DMS 273 (cell line): ENCODE measurements at regions not wholly inside any gene's neighbourhood (a gene's known extent, or its start where the extent isn't known, plus 50 kb on each side); places are given as distances from the start of the nearest gene placed in this dataset.
A peak's percentile ranks its signal among the peaks of the same experiment; 100 is the strongest.

Experiments
- DNase-seq: peaks from one replicate; lab custom pipeline; 2025; ENCODE audit not compliant: unreplicated experiment; lab: John Stamatoyannopoulos, UW

DNA sequence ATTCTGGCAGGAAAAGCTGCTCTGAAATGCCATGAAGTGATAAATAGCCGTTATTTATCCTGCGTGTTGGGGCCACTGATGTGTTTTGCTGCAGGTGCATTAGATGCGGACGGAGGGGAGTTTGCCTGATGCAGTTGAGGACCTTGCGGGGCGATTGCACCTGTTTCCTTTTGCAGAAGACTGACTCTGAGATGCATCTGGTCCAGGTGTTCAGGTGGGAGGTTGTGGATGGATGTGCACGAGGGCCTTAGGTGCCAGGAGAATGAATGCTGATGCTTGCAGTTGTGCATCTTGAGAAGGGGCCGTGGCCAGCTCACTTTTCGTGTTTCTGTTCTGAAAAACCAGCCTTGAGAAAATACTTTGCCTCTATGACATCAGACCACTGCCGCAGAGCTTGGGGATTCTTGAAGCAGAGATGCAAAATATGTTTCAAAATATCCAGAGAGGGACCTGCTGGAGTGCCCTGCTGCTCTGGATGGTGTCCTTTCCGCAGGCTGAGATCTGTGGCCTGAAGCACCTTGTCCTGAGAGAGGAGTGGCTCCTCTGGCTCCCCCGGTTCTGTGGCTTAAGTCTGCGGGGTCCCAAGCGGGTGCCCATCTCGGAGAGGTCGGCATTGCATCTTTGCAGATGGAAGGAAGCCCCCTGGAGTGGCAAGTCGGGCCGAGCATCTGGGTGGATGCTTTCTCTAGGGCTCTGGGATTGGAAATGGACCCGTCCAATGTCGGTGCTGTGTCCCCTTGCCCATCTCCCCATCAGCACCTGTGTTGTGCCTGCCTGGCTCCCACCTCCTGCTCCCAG lies 1031.1 kb downstream of the TBC1D22A start:
- no peak for DNase-seq

DNA sequence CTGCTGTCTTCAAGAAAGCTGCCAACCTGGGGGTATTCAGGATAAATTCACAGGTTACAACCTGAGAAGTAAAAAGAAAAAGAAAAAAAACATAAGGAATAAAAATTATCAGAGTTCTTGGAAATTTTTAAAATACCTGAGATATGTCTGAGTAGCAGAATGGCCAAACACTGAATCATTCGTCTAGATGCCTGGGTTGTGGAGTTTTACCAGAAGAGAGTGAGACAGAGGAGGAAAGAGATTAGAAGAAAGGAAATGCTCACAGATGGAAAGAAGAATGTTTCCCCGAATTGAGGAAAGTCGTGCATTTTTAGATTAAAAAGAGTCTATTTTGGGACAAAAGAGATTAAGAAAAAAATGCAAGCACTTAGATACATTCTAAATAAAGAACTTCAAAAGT lies 1026.7 kb downstream of the TBC1D22A start:
- DNase-seq, result no peak

DNA sequence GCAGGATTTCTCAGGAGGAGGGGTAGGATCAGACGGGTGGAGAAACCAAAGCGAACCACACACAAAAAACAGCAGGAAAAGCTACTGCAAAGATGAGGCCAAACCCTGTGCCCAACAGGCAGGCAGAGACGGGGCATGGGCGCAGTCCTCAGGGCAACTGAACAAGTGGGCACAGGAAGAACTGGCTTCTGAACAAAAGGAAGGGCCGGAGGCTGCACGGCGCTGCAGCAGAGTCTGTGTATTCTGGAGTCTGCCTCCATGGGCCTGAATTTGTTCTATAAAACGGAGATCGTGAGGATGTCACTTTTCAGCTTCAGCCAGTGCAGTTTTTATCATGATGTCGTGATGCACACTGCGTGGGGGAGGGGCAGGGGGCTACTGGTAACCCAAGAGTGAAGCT lies 1026.0 kb downstream of the TBC1D22A start:
- no peak for DNase-seq

DNA sequence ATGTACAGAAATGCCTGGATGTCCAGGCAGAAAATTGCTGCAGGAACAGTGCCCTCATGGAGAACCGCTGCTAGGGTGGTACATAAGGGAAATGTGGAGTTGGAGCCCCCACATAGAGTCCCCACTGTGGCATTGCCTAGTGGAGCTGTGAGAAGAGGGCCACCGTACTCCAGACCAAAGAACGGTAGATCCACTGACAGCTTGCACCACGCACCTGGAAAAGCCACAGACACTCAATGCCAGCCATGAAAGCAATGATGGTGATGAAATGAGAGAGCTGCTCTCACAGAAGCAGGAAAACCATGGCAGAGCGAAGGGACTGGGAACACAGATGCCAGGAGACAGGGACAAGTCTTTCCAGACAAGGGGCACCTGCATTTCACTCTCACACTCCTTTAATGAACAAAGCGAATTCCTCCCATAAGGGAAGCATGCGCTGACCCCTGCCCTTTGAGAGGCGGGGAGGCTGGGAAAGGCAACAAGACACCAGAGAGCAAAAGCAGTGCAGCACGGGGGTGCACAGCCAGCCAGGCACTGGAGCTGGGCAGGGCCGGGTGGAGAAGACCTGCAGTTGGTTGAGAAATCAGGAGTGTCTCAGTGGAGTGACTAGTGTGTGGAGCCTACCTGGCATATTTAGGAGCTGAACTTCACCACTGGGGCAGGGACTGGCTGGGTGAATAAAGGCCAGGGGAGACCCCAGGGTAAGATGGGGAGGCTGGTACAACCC lies 1025.2 kb downstream of the TBC1D22A start:
- DNase-seq, result no peak

DNA sequence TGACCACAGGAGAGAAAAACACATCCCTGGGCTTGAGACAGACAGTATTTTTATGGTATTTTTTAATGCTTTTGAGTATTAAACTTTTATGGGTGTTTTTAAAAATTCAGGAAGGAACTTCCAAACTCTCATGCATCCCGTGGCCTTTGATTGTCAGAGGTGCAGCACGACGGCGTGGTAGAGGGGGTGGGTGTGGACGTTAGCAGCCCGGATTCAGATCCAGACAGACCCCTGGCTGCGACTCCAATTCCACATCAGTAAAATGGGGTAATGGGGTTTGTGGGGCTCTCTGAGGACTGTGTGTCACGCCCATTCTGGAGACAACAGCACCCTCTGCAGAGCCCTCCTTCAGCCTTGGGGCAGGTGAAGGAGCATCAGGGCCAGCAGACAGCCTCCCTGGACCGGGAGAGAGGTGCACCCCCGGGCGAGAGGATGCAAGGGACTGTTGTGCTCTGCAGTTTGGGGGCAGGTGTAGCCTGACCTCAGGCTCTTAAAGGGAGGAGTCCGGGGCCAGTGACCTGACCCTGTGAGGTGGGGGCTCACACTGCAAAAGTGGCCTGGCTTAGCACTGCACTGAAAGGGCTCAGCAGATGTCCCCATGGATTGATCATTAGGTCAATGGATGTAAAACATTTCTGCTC lies 1024.3 kb downstream of the TBC1D22A start:
- no peak for DNase-seq

DNA sequence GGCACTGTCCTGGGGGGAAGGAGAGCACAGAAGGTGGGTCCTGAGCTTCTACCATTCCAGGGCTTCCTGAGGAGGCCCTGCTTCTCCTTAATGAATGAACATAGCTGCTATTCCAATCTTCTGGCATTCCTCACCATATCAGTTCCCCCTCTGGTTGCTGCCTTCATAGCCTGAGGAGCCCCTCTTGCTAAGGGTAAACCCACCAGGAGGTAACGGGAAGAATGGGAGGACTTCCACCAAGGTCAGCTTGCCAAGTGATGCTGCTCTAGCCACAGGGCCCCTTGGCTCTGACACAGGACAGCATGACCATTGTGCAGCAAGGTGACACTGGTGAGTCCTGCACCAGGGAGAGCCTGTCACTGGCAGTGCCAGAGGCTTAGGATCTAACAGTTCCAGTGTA lies 1022.5 kb downstream of the TBC1D22A start:
- no peak for DNase-seq

DNA sequence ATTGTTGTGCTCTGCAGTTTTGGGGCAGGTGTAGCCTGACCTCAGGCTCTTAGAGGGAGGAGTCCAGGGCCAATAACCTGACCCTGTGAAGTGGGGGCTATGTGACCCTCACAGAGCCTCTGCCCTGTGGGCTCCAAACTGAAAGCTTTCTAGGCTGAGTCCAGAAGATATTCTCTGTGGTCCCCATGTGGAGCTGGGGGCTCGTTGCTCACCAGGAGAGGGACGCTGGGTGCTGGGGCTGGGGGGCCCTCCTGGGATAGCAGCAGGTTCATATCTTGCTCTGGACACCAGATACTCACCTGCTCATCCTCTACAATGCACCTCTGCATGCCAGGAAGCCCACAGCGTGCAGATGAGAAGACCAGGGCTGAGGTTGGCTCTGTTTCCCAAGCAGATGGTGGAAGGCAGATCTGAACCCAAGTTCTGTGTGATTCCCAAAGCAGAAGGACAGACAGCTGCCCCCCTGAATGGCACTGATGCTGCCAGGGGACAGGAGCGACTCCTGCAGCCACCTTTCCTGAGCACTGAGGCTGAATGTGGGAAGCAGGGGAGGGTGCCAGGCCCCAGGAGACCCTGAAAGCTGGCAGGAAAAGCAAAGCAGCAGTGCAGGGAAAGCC lies 1022.0 kb downstream of the TBC1D22A start:
- DNase-seq, result no peak

DNA sequence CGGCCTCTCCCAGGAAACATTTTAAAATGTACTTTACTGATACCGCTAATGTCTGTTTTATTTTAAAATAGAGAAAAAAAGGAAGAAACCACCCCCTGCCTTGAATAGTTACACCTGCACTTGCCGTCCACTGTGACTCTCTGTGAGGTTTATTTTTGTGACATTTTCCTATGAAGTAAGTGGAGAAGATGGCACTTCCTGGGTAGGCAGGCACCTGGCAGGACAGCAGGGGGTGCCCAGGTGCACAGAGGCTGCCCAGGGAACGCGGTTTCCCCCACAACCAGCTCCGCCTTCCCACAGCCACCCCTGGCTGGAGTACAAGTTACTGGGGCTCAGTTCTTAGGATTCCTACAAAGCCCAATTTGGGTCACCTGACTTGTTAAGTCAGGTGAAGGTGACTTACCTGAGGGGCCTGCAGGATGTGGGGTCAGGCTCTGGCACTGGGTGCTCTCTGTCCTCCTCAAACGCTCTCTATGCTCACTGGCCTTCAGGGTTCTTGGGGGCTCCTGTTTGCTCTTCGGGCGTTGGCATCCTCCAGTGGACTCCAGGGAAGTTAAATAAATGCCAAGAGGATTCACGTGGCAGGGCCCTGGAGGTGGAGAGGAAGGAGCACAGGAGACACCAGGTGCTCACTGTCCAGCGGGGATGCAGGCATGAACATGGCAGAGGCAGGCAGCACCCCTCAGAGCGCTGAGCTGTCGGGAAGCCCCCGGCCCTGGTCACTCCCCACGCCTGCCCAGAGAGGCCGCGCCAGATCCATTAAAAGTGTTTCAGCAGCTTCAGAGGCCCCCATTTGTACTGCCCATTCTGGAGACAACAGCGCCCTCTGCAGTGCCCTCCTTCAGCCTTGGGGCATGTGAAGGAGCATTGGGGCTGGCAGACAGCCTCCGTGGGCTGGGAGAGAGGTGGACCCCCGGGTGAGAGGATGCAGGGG lies 1021.2 kb downstream of the TBC1D22A start:
- DNase-seq, result no peak

DNA sequence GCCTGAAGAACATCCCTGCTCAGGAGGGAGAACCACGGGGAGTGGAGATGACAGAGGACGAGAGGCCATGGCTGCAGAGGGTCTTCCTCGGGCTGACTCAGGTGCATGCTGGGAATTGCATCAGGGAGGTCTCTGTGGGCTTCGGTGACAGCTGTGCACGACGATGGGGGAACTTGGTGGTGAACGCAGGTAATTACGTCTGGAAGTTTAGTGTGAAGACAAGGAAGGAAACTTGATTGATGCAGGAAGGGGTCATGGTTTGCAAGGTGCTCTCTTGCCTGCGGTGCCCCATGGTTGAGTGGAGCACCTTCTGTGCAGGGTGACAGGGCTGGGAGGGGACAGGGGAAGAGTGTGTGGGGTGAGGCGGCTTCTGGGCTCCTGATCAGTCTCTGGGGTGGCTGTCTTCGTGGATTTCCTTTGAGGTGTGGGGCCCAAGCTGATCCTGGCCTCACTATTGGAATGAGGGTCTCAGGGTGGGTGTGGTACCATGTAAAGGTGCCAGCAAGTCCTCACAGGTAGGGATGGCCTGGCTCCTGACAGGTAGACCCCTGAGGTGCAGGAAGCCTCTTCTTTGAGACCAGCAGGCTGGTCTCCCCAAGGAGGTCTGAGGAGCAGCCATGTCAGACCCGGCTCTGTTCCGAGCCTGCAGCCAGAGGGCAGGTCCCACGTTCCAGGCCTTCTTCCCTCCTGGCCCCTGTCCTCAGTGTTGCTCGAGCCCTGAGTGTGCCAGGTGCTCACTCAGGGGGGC lies 1020.1 kb downstream of the TBC1D22A start:
- DNase-seq, result no peak

DNA sequence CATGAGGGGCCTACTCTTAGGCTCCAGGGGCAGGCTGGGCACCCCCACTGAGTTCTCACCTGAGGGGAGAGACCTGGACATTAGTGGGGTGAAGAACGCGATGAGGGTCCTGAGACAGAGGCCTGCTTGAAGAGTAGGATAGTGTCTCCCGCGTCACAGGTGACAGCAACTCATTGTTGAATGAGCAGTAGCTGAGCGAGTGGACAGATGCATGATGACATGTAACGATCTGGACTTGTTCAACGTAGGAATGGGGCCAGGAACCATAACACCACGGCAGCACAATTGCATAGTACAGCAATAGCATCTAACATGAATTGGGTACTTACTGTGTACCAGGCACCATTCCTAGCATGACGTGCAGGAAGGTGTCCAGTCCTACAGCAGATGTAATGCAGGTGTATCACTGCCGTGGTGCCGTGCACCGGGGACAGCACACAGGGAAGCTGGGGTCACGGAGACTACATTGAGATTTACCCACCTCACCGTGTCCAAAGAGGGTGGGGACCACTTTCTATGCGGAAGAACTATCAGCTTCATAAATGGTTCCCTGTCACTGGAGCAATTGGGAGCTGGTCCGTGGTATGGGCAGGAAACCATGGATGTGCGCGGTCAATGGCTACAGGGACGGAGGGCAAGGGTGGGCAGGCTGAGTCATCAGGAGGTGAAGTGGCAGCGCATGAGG lies 1019.1 kb downstream of the TBC1D22A start:
- no peak for DNase-seq

DNA sequence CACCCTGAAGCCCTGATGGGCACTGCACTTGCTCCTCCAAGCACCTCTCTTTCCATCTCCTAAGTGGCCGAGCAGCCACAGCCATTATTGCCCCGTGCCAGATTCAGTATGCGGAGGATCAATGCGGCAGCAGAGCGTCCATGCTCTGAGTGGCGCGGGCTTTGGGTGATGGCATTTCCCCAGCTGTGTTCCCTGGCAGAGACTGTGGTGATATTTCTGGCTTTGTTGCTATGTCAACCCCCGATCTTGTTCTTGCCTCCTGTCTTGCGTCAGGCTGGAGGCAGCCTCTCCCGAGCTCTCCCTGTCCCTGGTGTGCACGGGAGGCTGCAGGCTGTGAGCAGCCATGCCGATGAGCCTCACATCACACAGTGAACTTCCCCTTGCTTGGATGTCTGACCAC lies 1018.6 kb downstream of the TBC1D22A start:
- no peak for DNase-seq

DNA sequence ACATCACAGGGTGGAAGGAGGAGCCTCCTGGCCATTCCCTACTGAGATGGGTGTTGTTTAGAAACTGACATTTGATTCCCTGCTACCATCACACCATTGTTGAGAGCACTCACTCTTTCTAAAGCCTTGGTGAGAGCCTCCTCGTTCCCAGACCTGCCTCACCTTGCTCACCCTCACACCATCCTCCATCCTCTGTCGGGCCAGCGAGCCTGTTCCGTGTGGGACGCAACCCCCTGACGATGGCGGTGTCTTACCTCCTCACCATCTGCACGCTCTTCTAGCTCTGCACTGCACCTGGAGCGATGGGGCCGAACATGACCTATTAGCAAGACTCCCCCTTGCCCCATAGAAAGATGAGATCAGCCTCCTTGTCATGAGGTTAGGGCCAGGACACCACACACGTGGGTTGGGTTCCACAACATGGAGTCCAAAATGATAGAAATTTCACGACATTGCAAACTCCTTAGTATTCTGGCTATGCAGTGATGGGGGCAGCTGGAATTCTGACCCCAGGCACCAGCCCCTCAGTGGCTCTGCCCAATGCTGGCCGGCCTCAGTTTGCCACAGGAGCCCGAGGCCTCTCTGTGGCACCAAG lies 1017.9 kb downstream of the TBC1D22A start:
- DNase-seq, result no peak

DNA sequence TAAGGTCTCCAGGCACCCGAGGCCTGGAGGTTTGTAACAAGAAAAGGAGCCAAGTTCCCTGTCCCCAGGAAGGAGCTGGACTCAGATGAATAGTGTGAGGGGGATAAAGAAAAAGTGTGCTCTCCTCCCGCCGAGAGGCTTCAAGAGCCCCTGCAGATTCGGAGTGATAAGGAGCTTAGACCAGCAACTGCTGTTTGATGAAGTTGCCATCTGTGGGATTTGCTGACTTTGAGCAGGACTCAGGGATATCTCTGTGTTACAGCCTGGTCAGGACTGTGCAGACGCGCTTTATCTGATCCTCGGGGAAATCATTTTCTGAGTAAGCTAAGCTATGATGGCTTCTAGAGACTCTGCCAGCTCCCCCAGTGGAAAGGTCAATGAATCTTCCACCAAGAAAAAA lies 1017.0 kb downstream of the TBC1D22A start:
- no peak for DNase-seq

DNA sequence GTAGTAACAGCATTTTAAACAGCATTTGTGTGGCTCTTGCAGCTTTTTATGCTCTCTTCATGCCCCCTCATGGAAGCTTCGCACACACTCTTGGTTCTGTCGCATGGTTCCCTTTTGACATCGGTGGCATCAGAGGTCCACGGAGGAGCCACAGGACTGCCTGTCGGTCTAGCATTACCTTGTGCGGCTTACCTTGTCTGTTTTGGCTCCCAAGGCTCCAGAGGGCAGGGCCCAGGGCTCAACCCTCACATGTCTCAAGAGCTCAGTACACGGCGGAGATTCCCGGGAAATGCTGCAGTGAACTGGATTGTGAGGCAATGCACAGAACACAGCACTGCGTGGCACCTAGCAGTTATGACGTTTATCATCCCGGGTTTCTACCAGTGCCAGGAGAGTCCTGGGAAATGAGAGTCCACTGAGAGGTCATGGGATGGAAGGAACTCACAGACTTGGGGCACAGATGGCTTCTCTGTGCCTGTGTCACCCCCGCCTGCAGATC lies 1015.8 kb downstream of the TBC1D22A start:
- DNase-seq, result no peak

DNA sequence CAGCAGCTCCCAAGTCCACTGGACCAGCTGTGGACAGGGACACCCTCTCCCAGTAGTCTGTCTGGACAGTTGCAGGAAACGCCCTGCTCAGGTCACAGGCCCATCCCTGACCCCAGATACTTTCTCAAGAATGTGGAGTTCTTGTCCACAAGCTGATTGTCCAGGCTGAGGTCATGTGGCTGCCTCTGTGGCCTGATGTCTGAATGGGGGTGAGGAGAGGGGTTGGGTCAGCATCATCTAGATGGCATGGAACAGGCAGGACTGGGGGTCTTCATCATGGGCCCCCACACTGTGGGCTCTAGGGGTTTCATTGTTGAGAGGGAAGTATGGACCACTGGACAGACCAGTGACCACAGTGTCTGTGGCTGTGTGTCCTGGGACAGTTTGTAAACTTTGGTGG lies 1015.0 kb downstream of the TBC1D22A start:
- no peak for DNase-seq

DNA sequence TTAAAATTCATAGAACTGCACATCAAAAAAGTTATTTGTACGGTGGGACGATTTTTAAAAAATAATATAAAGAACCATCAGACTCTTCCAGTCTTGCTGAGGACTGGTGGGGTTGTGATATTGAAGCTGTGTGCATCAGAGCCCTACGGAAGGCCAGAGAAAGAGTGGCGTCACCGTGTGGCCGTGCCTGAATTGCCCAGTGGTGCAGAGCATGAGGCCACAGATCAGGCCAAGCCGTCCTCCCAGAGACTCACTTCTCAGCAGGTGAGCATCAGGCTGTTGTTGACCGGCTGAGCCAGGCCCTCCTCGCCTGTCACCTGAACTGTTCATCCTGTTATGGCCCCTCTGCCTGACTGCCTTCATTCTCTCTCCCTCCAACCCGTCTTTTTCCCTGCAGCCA lies 1013.9 kb downstream of the TBC1D22A start:
- no peak for DNase-seq

DNA sequence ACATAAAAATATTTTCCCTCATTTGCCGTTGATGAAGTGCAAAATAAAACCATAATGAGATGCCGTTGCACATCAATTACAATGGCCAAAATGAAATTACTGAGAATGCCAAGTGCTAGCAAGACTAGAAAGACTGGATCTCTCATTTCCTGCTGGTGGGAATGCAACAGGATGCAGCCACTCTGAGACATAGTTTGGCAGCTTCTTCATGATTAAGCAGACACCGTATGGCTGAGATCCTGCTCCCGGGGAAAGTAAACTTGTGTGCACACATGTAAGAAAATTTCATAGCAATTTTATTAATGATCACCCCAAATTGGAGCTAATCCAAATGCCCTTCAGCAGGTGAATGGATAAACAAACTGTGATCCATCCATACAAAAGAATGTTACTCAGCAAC lies 1013.2 kb downstream of the TBC1D22A start:
- peak; percentile 1 for DNase-seq

DNA sequence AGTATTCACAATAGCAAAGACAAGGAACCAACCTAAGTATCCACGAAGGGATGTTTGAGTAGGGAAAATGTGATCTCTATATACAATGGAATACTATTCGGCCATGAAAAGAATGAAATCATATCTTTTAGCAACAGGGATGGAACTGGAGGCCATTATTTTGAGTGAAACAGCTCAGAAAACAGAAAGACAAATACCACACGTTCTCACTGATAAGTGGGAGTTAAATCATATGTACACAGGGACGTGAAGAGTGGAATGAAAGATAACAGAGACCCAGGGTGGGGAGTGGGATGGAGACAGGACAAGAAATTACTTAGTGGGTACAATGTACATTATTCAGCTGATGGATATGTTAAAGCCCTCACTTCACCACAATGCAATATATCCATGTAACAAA lies 1012.7 kb downstream of the TBC1D22A start:
- no peak for DNase-seq

DNA sequence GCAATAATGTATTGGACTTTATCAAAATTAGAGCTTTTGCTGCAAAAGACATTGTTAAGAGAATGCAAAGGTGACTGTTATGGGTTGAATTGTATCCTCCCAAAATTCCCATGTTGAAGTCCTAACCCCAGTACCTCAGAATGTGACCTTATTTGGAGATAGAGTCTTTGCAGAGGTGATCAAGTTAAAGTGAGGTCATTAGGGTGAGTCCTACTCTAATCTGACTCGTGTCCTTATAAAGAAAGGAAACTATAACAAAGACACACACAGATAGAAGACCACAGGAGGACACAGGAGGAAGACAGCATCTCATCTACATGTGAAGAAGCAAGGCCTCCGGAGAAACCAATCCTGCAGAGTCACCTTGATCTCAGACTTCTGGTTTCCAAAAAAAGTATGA lies 1011.2 kb downstream of the TBC1D22A start:
- DNase-seq, result no peak
